ENCODE measurements at regions not wholly inside any gene's neighbourhood (a gene's known extent, or its start where the extent isn't known, plus 50 kb on each side); places are given as distances from the start of the nearest gene placed in this dataset.

GRCh38 chr19:32035626-32036025 lies 309.8 kb upstream of the ZNF507 start:
- H3K4me2 ChIP-seq (ENCODE audit: low read length), result no peak overlapping the region
- no peak overlapping the region for H3K27ac ChIP-seq (ENCODE audit: low read length)
- no peak overlapping the region for H3K9ac ChIP-seq (ENCODE audit: low read length)

GRCh38 chr19:32038021-32038920 lies 307.1 kb upstream of the ZNF507 start:
- H3K9ac ChIP-seq (ENCODE audit: low read length), result no peak overlapping the region
- H3K79me2 ChIP-seq (ENCODE audit: low read length), result no peaks in the 10 kb centered on the region
- no peaks in the 10 kb centered on the region for H3K9me3 ChIP-seq (ENCODE audit: insufficient read depth, low read length)
- no peaks in the 10 kb centered on the region for H3K4me1 ChIP-seq (ENCODE audit: low read length)
- TF ChIP-seq EZH2phosphoT487 (IDR thresholded peaks at IDR 0.05; ENCODE audit: low read depth) (no peak), CTCF (IDR thresholded peaks at IDR 0.05; ENCODE audit: low read depth, low read length) (no peak)
- H2AFZ ChIP-seq (ENCODE audit: low read depth, low read length), result no peak overlapping the region
- no peak overlapping the region for H3K4me3 ChIP-seq (ENCODE audit: low read length)
- no peaks in the 10 kb centered on the region for H3K36me3 ChIP-seq (replicated peaks; ENCODE audit: low read depth, low read length)
- H3K27me3 ChIP-seq (ENCODE audit: low read depth, low read length), result no peaks in the 10 kb centered on the region
- H3K4me2 ChIP-seq (ENCODE audit: low read length), result no peak overlapping the region
- no peaks in the 10 kb centered on the region for H4K20me1 ChIP-seq (ENCODE audit: insufficient read depth, low read length)
- no peak overlapping the region for H3K27ac ChIP-seq (ENCODE audit: low read length)

More at GRCh38 chr19:32035626-32036025, 309.8 kb upstream of the ZNF507 start:
- no peak for TF ChIP-seq CTCF (IDR thresholded peaks at IDR 0.05; ENCODE audit: low read depth, low read length)
- TF ChIP-seq EZH2phosphoT487 (IDR thresholded peaks at IDR 0.05; ENCODE audit: low read depth), result no peak
- H3K27me3 ChIP-seq (ENCODE audit: low read depth, low read length), result no peaks in the 10 kb centered on the region
- H3K4me1 ChIP-seq (ENCODE audit: low read length), result no peaks in the 10 kb centered on the region
- H3K79me2 ChIP-seq (ENCODE audit: low read length), result no peaks in the 10 kb centered on the region
- H3K4me3 ChIP-seq (ENCODE audit: low read length), result no peak overlapping the region
- no peaks in the 10 kb centered on the region for H4K20me1 ChIP-seq (ENCODE audit: insufficient read depth, low read length)
- no peak overlapping the region for H2AFZ ChIP-seq (ENCODE audit: low read depth, low read length)
- no peaks in the 10 kb centered on the region for H3K9me3 ChIP-seq (ENCODE audit: insufficient read depth, low read length)
- no peaks in the 10 kb centered on the region for H3K36me3 ChIP-seq (replicated peaks; ENCODE audit: low read depth, low read length)

- H3K27ac ChIP-seq (ENCODE audit: low read length), result no peak overlapping the region
- no peaks in the 10 kb centered on the region for H3K79me2 ChIP-seq (ENCODE audit: low read length)
- H3K4me3 ChIP-seq (ENCODE audit: low read length), result no peak overlapping the region
- no peak for TF ChIP-seq EZH2phosphoT487 (IDR thresholded peaks at IDR 0.05; ENCODE audit: low read depth)
- H2AFZ ChIP-seq (ENCODE audit: low read depth, low read length), result no peak overlapping the region
- H3K36me3 ChIP-seq (replicated peaks; ENCODE audit: low read depth, low read length), result no peaks in the 10 kb centered on the region
- no peaks in the 10 kb centered on the region for H3K9me3 ChIP-seq (ENCODE audit: insufficient read depth, low read length)
- no peak overlapping the region for H3K9ac ChIP-seq (ENCODE audit: low read length)
- no peaks in the 10 kb centered on the region for H4K20me1 ChIP-seq (ENCODE audit: insufficient read depth, low read length)
- no peaks in the 10 kb centered on the region for H3K27me3 ChIP-seq (ENCODE audit: low read depth, low read length)
- no peaks in the 10 kb centered on the region for H3K4me1 ChIP-seq (ENCODE audit: low read length)
- H3K4me2 ChIP-seq (ENCODE audit: low read length), result no peak overlapping the region
These were observed 306.4 kb upstream of the ZNF507 start for GRCh38 chr19:32038961-32039360.

GRCh38 chr19:32039440-32039839 lies 306.0 kb upstream of the ZNF507 start:
- Histone ChIP-seq H3K79me2 (ENCODE audit: low read length) (no peaks in the 10 kb centered on the region), H3K4me3 (ENCODE audit: low read length) (no peak overlapping the region), H3K4me2 (ENCODE audit: low read length) (no peak overlapping the region), H3K9me3 (ENCODE audit: insufficient read depth, low read length) (no peaks in the 10 kb centered on the region), H3K4me1 (ENCODE audit: low read length) (no peaks in the 10 kb centered on the region), H3K27me3 (ENCODE audit: low read depth, low read length) (no peaks in the 10 kb centered on the region), H4K20me1 (ENCODE audit: insufficient read depth, low read length) (no peaks in the 10 kb centered on the region), H3K9ac (ENCODE audit: low read length) (no peak overlapping the region), H3K36me3 (replicated peaks; ENCODE audit: low read depth, low read length) (no peaks in the 10 kb centered on the region), H3K27ac (ENCODE audit: low read length) (no peak overlapping the region), H2AFZ (ENCODE audit: low read depth, low read length) (no peak overlapping the region)
- TF ChIP-seq EZH2phosphoT487 (IDR thresholded peaks at IDR 0.05; ENCODE audit: low read depth) (no peak), CTCF (IDR thresholded peaks at IDR 0.05; ENCODE audit: low read depth, low read length) (no peak)

Measured in OCI-LY3 (cell line).